ENCODE measurements at regions not wholly inside any gene's neighbourhood (a gene's known extent, or its start where the extent isn't known, plus 50 kb on each side); places are given as distances from the start of the nearest gene placed in this dataset.

GRCh38 chr14:101286271-101287018 is 274.9 kb upstream of the DIO3 start:
- 47% methylated on average over 10 of the region's 19 CpGs for WGBS (ENCODE audit: insufficient coverage, low coverage, low lambda C conversion rate, missing lambda C conversion rate)
- peaks cover 0 to 18% (median 1%) of the 10 kb centered on the region in 4 donors for H3K4me1 ChIP-seq
- ATAC-seq: peak; percentile 30 to 65 (median 49)
- no peaks in the 10 kb centered on the region for H3K36me3 ChIP-seq
- no peaks in the 10 kb centered on the region for H3K9me3 ChIP-seq
- no peak overlapping the region for H3K27ac ChIP-seq
- TF ChIP-seq CTCF (IDR thresholded peaks at IDR 0.05): no peak
- no peak for TF ChIP-seq POLR2A (IDR thresholded peaks at IDR 0.05)
- no peaks in the 10 kb centered on the region for H3K27me3 ChIP-seq
- intact Hi-C loops (cut with DNase I): no loop called here
- no peak overlapping the region for H3K4me3 ChIP-seq
- no peak for DNase-seq

GRCh38 chr14:101288436-101289229 is 272.7 kb upstream of the DIO3 start:
- Histone ChIP-seq H3K9me3 (no peaks in the 10 kb centered on the region), H3K36me3 (no peaks in the 10 kb centered on the region), H3K27ac (peak overlapping the region in 2 of 3 donors; percentile 85 to 89), H3K4me1 (peaks cover 0 to 18% (median 1%) of the 10 kb centered on the region in 4 donors), H3K27me3 (no peaks in the 10 kb centered on the region), H3K4me3 (no peak overlapping the region)
- intact Hi-C loops (cut with DNase I): no loop called here
- peak; percentile 50 to 75 (median 71) for ATAC-seq
- 63% methylated on average over 11 of the region's 20 CpGs for WGBS (ENCODE audit: insufficient coverage, low coverage, low lambda C conversion rate, missing lambda C conversion rate)
- DNase-seq: peak in 2 of 3 donors; percentile 33 to 65
- no peak for TF ChIP-seq CTCF (IDR thresholded peaks at IDR 0.05)
- no peak for TF ChIP-seq POLR2A (IDR thresholded peaks at IDR 0.05)

GRCh38 chr14:101289230-101289690 is 272.0 kb upstream of the DIO3 start:
- H3K9me3 ChIP-seq: no peaks in the 10 kb centered on the region
- peak overlapping the region in 2 of 3 donors; percentile 85 to 89 for H3K27ac ChIP-seq
- no peak for TF ChIP-seq CTCF (IDR thresholded peaks at IDR 0.05)
- TF ChIP-seq POLR2A (IDR thresholded peaks at IDR 0.05): no peak
- intact Hi-C loops (cut with DNase I): no loop called here
- peaks cover 0 to 18% (median 1%) of the 10 kb centered on the region in 4 donors for H3K4me1 ChIP-seq
- DNase-seq (peak; percentile 75 to 88 (median 76)), ATAC-seq (peak; percentile 79 to 91 (median 85))
- H3K27me3 ChIP-seq: no peaks in the 10 kb centered on the region
- H3K36me3 ChIP-seq: no peaks in the 10 kb centered on the region
- 33% methylated on average over 13 of the region's 13 CpGs for WGBS (ENCODE audit: insufficient coverage, low coverage, low lambda C conversion rate, missing lambda C conversion rate)
- H3K4me3 ChIP-seq: no peak overlapping the region

GRCh38 chr14:101289911-101290310 is 271.4 kb upstream of the DIO3 start:
- DNase-seq (no peak), ATAC-seq (no peak)
- Histone ChIP-seq H3K27me3 (no peaks in the 10 kb centered on the region), H3K36me3 (no peaks in the 10 kb centered on the region), H3K27ac (peak overlapping the region in 2 of 3 donors; percentile 62 to 66), H3K9me3 (no peaks in the 10 kb centered on the region), H3K4me1 (peaks cover 0 to 18% (median 1%) of the 10 kb centered on the region in 4 donors), H3K4me3 (no peak overlapping the region)
- 75% methylated on average over 1 of the region's 7 CpGs for WGBS (ENCODE audit: insufficient coverage, low coverage, low lambda C conversion rate, missing lambda C conversion rate)
- intact Hi-C loops (cut with DNase I): no loop called here
- TF ChIP-seq POLR2A (IDR thresholded peaks at IDR 0.05): no peak
- no peak for TF ChIP-seq CTCF (IDR thresholded peaks at IDR 0.05)

All from right lobe of liver (tissue), 6 donors.